ENCODE measurements at regions not wholly inside any gene's neighbourhood (a gene's known extent, or its start where the extent isn't known, plus 50 kb on each side); places are given as distances from the start of the nearest gene placed in this dataset.

- H3K27me3 ChIP-seq (ENCODE audit: control insufficient read depth in 2 of 2, insufficient read depth in 2 of 2, low read length in 2 of 2): no peaks in the 10 kb centered on the region
- no peak for TF ChIP-seq ZNF280A (IDR thresholded peaks at IDR 0.05; ENCODE audit: low read depth, partially characterized antibody)
- TF ChIP-seq NR1H2 (CRISPR knock-in tag; IDR thresholded peaks at IDR 0.05): no peak
- no peak for TF ChIP-seq ZNF655 (CRISPR knock-in tag; IDR thresholded peaks at IDR 0.05)
- TF ChIP-seq BMI1 (IDR thresholded peaks at IDR 0.05; ENCODE audit: low read length): no peak
- TF ChIP-seq ETV1 (tag; conservative IDR thresholded peaks at IDR 0.05; ENCODE audit: low read depth): no peak
- TF ChIP-seq STAT6 (CRISPR knock-in tag; IDR thresholded peaks at IDR 0.05): no peak
- no peak for TF ChIP-seq MEF2D (tag; conservative IDR thresholded peaks at IDR 0.05; ENCODE audit: low read depth)
- no peak for TF ChIP-seq CHAMP1 (IDR thresholded peaks at IDR 0.05)
- no peak for TF ChIP-seq ZNF212 (CRISPR knock-in tag; IDR thresholded peaks at IDR 0.05)
- TF ChIP-seq UBTF (IDR thresholded peaks at IDR 0.05; ENCODE audit: borderline replicate concordance in 1 of 2, low read depth in 2 of 2, low read length in 2 of 2): no peak
- TF ChIP-seq NFRKB (IDR thresholded peaks at IDR 0.05; ENCODE audit: low read depth): no peak
- no peak for TF ChIP-seq TSC22D4 (tag; IDR thresholded peaks at IDR 0.05)
Measured at GRCh38 chr1:58041621-58042020, 504.9 kb downstream of the OMA1 start.

More at GRCh38 chr1:58041621-58042020, 504.9 kb downstream of the OMA1 start:
- in situ Hi-C loops (cut with MboI) (loop anchor here (25.0 kb wide), 1 partner anchor 1204 kb away; no protein-coding TSS in a partner anchor), intact Hi-C loops (cut with micrococcal nuclease) (no loop called here)
- Histone ChIP-seq H3K4me3 (no peak overlapping the region), H4K20me1 (replicated peaks; ENCODE audit: control insufficient read depth, insufficient read depth, low read length) (no peaks in the 10 kb centered on the region), H3K9me3 (replicated peaks; ENCODE audit: control insufficient read depth, insufficient read depth, low read depth, low read length) (no peaks in the 10 kb centered on the region), H3K9ac (ENCODE audit: insufficient read depth in 1 of 2, low read depth in 2 of 2, low read length in 2 of 2) (no peak overlapping the region), H3K4me1 (replicated peaks in 1 of 2; ENCODE audit: control insufficient read depth in 2 of 2, insufficient read depth in 2 of 2, low read length in 2 of 2) (no peaks in the 10 kb centered on the region), H3K36me3 (ENCODE audit: control insufficient read depth, insufficient read depth, low read length) (no peaks in the 10 kb centered on the region), H2AFZ (ENCODE audit: low read depth, low read length) (no peak overlapping the region), H3K27ac (ENCODE audit: extremely low read depth, low read depth, low read length) (no peak overlapping the region), H3K9me1 (ENCODE audit: control insufficient read depth, insufficient read depth, low read length) (no peaks in the 10 kb centered on the region), H3K79me2 (ENCODE audit: control insufficient read depth, insufficient read depth, low read length) (no peaks in the 10 kb centered on the region), H3K4me2 (ENCODE audit: insufficient read depth, low read length) (no peak overlapping the region)
- no peak for ATAC-seq
- 0% methylated on average over 2 of the region's 2 CpGs for WGBS (ENCODE audit: insufficient coverage, low coverage, missing lambda C conversion rate)
- CTCF ChIA-PET (ENCODE audit: low intra/inter-chr PET ratio): no interaction called here
- FAIRE-seq: no peak
- POLR2A ChIA-PET: no interaction called here
- no peak for DNase-seq (ENCODE audit: extremely low read depth in 1 of 4, low spot score in 3 of 4)
- no TSS peak for BruUV-seq (replicated peaks)

Data from K562 (cell line).